ENCODE measurements at regions not wholly inside any gene's neighbourhood (a gene's known extent, or its start where the extent isn't known, plus 50 kb on each side); places are given as distances from the start of the nearest gene placed in this dataset.

- Histone ChIP-seq H3K4me1 (ENCODE audit: insufficient read depth, low read length) (no peaks in the 10 kb centered on the region), H3K4me3 (replicated peaks in 1 of 3; ENCODE audit: insufficient read depth in 1 of 3, low read depth in 2 of 3, low read length in 3 of 3) (no peak overlapping the region), H3K27ac (ENCODE audit: extremely low read length, insufficient read depth, low read length) (no peak overlapping the region), H3K36me3 (replicated peaks in 1 of 2; ENCODE audit: control insufficient read depth in 1 of 2, insufficient read depth in 2 of 2, low read length in 2 of 2) (no peaks in the 10 kb centered on the region), H3K79me2 (ENCODE audit: insufficient read depth, low read length) (no peaks in the 10 kb centered on the region), H4K20me1 (ENCODE audit: insufficient read depth, low read length) (no peaks in the 10 kb centered on the region), H2AFZ (ENCODE audit: low read length) (no peak overlapping the region), H3K9ac (ENCODE audit: insufficient read depth, low read depth, low read length) (no peak overlapping the region), H3K27me3 (ENCODE audit: control insufficient read depth in 1 of 2, insufficient read depth in 2 of 2, low read length in 2 of 2) (no peaks in the 10 kb centered on the region; a peak in 1 of 5 replicates), H3K4me2 (ENCODE audit: low read depth, low read length) (no peak overlapping the region), H3K9me3 (ENCODE audit: low read length) (no peaks in the 10 kb centered on the region)
- no peak for DNase-seq (ENCODE audit: low spot score)
- in situ Hi-C loops (cut with HindIII; ENCODE audit: extremely low pct_ligation_motif_present, low pct_unique_long_range_greater_than_20kb) (loop anchor here (5.0 kb wide), 1 partner anchor 222 kb away; no protein-coding TSS in a partner anchor), intact Hi-C loops (cut with micrococcal nuclease; ENCODE audit: unreplicated experiment) (no loop called here)
- TF ChIP-seq SRSF9 (IDR thresholded peaks at IDR 0.05; ENCODE audit: borderline replicate concordance, insufficient read depth, low read depth, low read length, poor library complexity, severe bottlenecking) (no peak), SOX13 (IDR thresholded peaks at IDR 0.05) (no peak), SOX13 (CRISPR knock-in tag; conservative IDR thresholded peaks at IDR 0.05 in 1 of 2, IDR thresholded peaks at IDR 0.05 in 1 of 2) (no peak), ZNF331 (CRISPR knock-in tag; IDR thresholded peaks at IDR 0.05) (no peak), ZNF225 (CRISPR knock-in tag; IDR thresholded peaks at IDR 0.05) (no peak), CC2D1A (CRISPR knock-in tag; IDR thresholded peaks at IDR 0.05) (no peak), HDAC6 (IDR thresholded peaks at IDR 0.05; ENCODE audit: low read depth, low read length) (no peak)
- no peak for FAIRE-seq
- BruUV-seq (replicated peaks), result no TSS peak
- WGBS (ENCODE audit: low lambda C conversion rate), result 47% methylated on average over 3 of the region's 3 CpGs
- ATAC-seq, result no peak
- ChIA-PET POLR2A (no interaction called here), CTCF (ENCODE audit: low intra/inter-chr PET ratio, low total read pairs) (interaction anchor here (2.7 kb wide), 1 partner anchor 224 kb away, joined by 22 read pairs; no protein-coding TSS in a partner anchor)
These were observed 162.6 kb downstream of the SH2D4B start for GRCh38 chr10:80700252-80700651.

GRCh38 chr10:80700760-80701444, 163.2 kb downstream of the SH2D4B start:
- DNase-seq (ENCODE audit: low spot score), result no peak
- Histone ChIP-seq H3K4me1 (ENCODE audit: insufficient read depth, low read length) (no peaks in the 10 kb centered on the region), H3K36me3 (replicated peaks in 1 of 2; ENCODE audit: control insufficient read depth in 1 of 2, insufficient read depth in 2 of 2, low read length in 2 of 2) (no peaks in the 10 kb centered on the region), H3K9me3 (ENCODE audit: low read length) (no peaks in the 10 kb centered on the region), H3K4me3 (replicated peaks in 1 of 3; ENCODE audit: insufficient read depth in 1 of 3, low read depth in 2 of 3, low read length in 3 of 3) (no peak overlapping the region), H2AFZ (ENCODE audit: low read length) (no peak overlapping the region), H3K27ac (ENCODE audit: extremely low read length, insufficient read depth, low read length) (no peak overlapping the region), H3K9ac (ENCODE audit: insufficient read depth, low read depth, low read length) (no peak overlapping the region), H3K79me2 (ENCODE audit: insufficient read depth, low read length) (no peaks in the 10 kb centered on the region), H4K20me1 (ENCODE audit: insufficient read depth, low read length) (no peaks in the 10 kb centered on the region), H3K27me3 (ENCODE audit: control insufficient read depth in 1 of 2, insufficient read depth in 2 of 2, low read length in 2 of 2) (no peaks in the 10 kb centered on the region; a peak in 1 of 5 replicates), H3K4me2 (ENCODE audit: low read depth, low read length) (no peak overlapping the region)
- WGBS (ENCODE audit: low lambda C conversion rate), result 30% methylated on average over 7 of the region's 8 CpGs
- in situ Hi-C loops (cut with HindIII; ENCODE audit: extremely low pct_ligation_motif_present, low pct_unique_long_range_greater_than_20kb) (loop anchor here (5.0 kb wide), 1 partner anchor 221 kb away; no protein-coding TSS in a partner anchor), intact Hi-C loops (cut with micrococcal nuclease; ENCODE audit: unreplicated experiment) (no loop called here)
- ChIA-PET CTCF (ENCODE audit: low intra/inter-chr PET ratio, low total read pairs) (no interaction called here), POLR2A (no interaction called here)
- no TSS peak for BruUV-seq (replicated peaks)
- no peak for ATAC-seq
- no peak for FAIRE-seq
- TF ChIP-seq HOMEZ (CRISPR knock-in tag; IDR thresholded peaks at IDR 0.05; ENCODE audit: low read depth) (no peak), MED8 (CRISPR knock-in tag; IDR thresholded peaks at IDR 0.05; ENCODE audit: insufficient replicate concordance) (no peak), HES4 (CRISPR knock-in tag; IDR thresholded peaks at IDR 0.05; ENCODE audit: borderline replicate concordance) (no peak), HNRNPUL1 (IDR thresholded peaks at IDR 0.05; ENCODE audit: low read depth, low read length) (no peak), REPIN1 (CRISPR knock-in tag; IDR thresholded peaks at IDR 0.05; ENCODE audit: borderline replicate concordance, low read depth) (no peak), ZNF569 (CRISPR knock-in tag; IDR thresholded peaks at IDR 0.05; ENCODE audit: borderline replicate concordance) (no peak), ZNF350 (CRISPR knock-in tag; IDR thresholded peaks at IDR 0.05; ENCODE audit: borderline replicate concordance, low read depth) (no peak), KDM2A (CRISPR knock-in tag; IDR thresholded peaks at IDR 0.05; ENCODE audit: borderline replicate concordance, low read depth) (no peak), TSC22D2 (CRISPR knock-in tag; IDR thresholded peaks at IDR 0.05; ENCODE audit: borderline replicate concordance) (no peak), POGZ (CRISPR knock-in tag; IDR thresholded peaks at IDR 0.05) (no peak), AHR (CRISPR knock-in tag; IDR thresholded peaks at IDR 0.05) (no peak)

Data from HepG2 (cell line).